ENCODE measurements at regions not wholly inside any gene's neighbourhood (a gene's known extent, or its start where the extent isn't known, plus 50 kb on each side); places are given as distances from the start of the nearest gene placed in this dataset.
"Not testable (repeated sequence)": the region's sequence is repeated elsewhere in the genome, so short reads cannot be mapped to it uniquely, and the experiment has no call there.

DNA sequence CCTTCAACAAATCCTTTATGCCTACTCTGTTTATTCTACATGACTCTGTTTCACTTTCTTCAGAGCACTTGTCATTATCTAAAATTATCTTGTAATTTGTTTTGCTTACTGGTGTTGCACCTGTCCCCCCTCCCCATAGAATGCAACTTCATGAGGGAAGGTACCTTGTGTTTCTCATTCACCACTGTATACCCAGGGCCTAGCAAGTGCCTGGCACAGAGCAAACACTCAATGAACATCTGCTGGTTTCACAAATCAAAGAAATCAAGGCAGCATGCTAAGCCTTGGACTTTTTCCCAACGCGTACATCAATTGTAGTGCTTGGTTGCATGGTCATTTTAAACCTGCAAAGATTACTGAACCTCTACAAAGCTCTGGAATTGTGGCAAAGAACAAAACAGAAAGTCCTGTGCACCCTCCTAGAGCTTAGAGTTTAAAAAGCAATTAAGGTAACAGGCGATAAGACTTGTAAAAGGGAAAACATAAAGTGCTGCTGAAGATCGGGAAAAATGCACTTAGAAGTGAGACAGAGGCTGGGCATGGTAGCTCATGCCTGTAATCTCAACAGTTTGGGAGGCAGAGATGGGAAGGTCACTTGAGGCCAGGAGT, 479.1 kb downstream of the MED13L start:
- Mint-ChIP-seq H3K27me3 (ENCODE audit: low read depth) (peaks cover 5% of the 10 kb centered on the region), H3K27ac (no peak overlapping the region), H3K4me3 (no peak overlapping the region), H3K4me1 (peaks cover 16% of the 10 kb centered on the region), H3K9me3 (no peaks in the 10 kb centered on the region), H3K36me3 (ENCODE audit: low read depth) (no peaks in the 10 kb centered on the region)
- TF ChIP-seq, protein P1, sequence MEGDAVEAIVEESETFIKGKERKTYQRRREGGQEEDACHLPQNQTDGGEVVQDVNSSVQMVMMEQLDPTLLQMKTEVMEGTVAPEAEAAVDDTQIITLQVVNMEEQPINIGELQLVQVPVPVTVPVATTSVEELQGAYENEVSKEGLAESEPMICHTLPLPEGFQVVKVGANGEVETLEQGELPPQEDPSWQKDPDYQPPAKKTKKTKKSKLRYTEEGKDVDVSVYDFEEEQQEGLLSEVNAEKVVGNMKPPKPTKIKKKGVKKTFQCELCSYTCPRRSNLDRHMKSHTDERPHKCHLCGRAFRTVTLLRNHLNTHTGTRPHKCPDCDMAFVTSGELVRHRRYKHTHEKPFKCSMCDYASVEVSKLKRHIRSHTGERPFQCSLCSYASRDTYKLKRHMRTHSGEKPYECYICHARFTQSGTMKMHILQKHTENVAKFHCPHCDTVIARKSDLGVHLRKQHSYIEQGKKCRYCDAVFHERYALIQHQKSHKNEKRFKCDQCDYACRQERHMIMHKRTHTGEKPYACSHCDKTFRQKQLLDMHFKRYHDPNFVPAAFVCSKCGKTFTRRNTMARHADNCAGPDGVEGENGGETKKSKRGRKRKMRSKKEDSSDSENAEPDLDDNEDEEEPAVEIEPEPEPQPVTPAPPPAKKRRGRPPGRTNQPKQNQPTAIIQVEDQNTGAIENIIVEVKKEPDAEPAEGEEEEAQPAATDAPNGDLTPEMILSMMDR (IDR thresholded peaks at IDR 0.05; ENCODE audit: unreplicated experiment in 3 of 3): no peak

DNA sequence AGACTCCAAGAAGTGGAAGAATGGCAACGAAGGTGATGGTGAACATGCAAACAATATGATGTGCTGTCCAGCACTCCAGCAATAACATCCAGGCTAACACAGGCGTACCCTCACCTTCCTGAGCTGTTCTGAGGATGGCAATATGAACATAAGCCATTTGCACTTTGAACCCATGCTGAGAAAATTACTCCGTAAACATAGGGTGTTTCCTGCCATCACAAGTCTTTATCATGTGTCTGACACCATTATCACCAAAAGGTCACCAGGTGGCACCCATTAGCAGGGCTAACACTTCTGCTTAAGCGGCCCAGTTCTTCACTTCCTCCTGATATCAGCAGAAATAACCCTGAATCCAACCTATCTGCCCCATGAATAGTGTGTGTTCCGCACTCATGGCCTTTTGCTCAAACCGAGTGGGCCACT, 482.8 kb downstream of the MED13L start:
- Mint-ChIP-seq H3K27me3 (ENCODE audit: low read depth) (peaks cover 20% of the 10 kb centered on the region), H3K4me1 (peaks cover 8% of the 10 kb centered on the region), H3K36me3 (ENCODE audit: low read depth) (no peaks in the 10 kb centered on the region), H3K4me3 (no peak overlapping the region), H3K9me3 (no peaks in the 10 kb centered on the region), H3K27ac (no peak overlapping the region)
- TF ChIP-seq, protein P1 (IDR thresholded peaks at IDR 0.05; ENCODE audit: unreplicated experiment in 3 of 3): no peak

DNA sequence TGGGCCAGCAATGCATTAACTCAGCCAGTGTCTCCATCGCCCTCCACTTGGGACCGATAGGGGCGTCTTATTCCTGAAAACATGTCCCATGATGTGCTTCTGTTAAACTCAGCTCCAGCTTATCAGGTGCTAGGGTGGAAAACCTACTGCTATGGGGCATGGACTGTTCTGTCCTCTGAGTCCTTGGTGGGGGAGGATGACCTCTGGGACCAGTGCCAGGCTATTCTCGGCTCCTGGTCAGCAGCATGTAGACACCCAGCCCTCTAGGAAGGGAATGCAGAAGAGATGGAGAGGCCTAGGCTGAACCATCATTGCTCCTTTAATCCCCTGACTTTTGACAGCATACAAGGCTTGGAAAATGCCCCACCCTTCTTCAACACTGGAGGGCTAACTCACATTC, 486.2 kb downstream of the MED13L start:
- Mint-ChIP-seq H3K9me3 (no peaks in the 10 kb centered on the region), H3K4me3 (no peak overlapping the region), H3K4me1 (no peaks in the 10 kb centered on the region), H3K36me3 (ENCODE audit: low read depth) (no peaks in the 10 kb centered on the region), H3K27ac (no peak overlapping the region), H3K27me3 (ENCODE audit: low read depth) (peaks cover 27% of the 10 kb centered on the region)
- TF ChIP-seq, protein P1 (IDR thresholded peaks at IDR 0.05; ENCODE audit: unreplicated experiment in 3 of 3): no peak

DNA sequence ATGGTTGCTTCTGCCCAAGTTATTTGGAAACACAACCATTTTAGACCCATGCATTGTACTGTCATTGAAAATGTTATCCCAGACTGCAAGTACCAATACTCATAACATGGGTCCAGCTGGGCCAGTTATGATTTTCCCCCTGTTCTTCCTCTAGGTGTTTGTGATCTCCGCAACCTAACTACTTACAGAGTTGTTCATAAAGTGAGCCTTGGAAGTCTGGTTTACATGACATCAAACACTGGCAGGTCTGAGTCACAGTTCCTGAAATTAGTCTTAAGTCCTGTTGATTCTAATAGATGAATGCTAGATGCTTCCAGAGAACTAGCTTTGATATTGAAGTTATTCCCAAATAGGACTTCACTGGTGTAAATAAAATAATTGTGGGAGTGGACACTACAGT, 487.0 kb downstream of the MED13L start:
- H3K4me3 Mint-ChIP-seq: no peak overlapping the region

DNA sequence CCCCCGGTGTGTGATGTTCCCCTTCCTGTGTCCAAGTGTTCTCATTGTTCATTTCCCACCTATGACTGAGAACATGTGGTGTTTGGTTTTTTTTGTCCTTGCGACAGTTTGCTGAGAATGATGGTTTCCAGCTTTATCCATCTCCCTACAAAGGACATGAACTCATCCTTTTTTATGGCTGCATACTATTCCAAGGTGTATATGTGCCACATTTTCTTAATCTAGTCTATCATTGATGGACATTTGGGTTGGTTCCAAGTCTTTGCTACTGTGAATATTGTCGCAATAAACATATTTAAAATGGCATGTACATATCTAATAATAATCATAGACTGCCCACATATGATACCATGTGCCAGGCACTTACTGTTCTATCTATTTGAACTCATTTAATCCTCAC, 491.0 kb downstream of the MED13L start:
- H3K27ac Mint-ChIP-seq; H3K36me3 Mint-ChIP-seq (ENCODE audit: low read depth); H3K9me3 Mint-ChIP-seq; H3K4me3 Mint-ChIP-seq: not testable (repeated sequence)
- peaks cover 16% of the 10 kb centered on the region for H3K27me3 Mint-ChIP-seq (ENCODE audit: low read depth)
- H3K4me1 Mint-ChIP-seq: peaks cover 12% of the 10 kb centered on the region

More for the DNA sequence above, 487.0 kb downstream of the MED13L start:
- H3K36me3 Mint-ChIP-seq (ENCODE audit: low read depth): no peaks in the 10 kb centered on the region
- H3K9me3 Mint-ChIP-seq: no peaks in the 10 kb centered on the region
- no peak overlapping the region for H3K27ac Mint-ChIP-seq
- TF ChIP-seq, protein P1 (IDR thresholded peaks at IDR 0.05; ENCODE audit: unreplicated experiment in 3 of 3): no peak
- H3K27me3 Mint-ChIP-seq (ENCODE audit: low read depth): peaks cover 27% of the 10 kb centered on the region
- no peaks in the 10 kb centered on the region for H3K4me1 Mint-ChIP-seq

DNA sequence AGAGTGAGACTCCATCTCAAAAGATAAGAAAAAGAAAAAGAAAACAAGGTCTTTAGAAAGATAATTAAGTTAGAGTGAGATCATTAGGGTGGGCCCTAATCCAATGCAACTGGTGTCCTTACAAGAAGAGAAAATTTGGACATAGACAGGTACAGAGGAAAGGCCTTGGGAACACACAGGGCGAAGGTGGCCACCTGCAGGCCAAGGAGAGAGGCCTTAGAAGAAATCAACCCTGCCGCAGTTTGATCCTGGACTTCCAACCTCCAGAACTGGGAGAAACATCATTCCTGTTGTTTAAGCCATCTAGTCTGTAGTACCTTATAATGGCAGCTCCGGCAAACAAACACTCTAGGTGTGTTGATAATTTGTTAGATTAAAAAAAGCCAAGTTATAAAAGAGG, 491.9 kb downstream of the MED13L start:
- Mint-ChIP-seq H3K36me3 (ENCODE audit: low read depth) (no peaks in the 10 kb centered on the region), H3K27ac (no peak overlapping the region), H3K4me3 (no peak overlapping the region), H3K4me1 (peaks cover 12% of the 10 kb centered on the region), H3K9me3 (peaks cover 5% of the 10 kb centered on the region), H3K27me3 (ENCODE audit: low read depth) (peaks cover 11% of the 10 kb centered on the region)
- TF ChIP-seq, protein P1 (IDR thresholded peaks at IDR 0.05; ENCODE audit: unreplicated experiment in 3 of 3): no peak
